H9 (cell line): ENCODE measurements at regions not wholly inside any gene's neighbourhood (a gene's known extent, or its start where the extent isn't known, plus 50 kb on each side); places are given as distances from the start of the nearest gene placed in this dataset.

ENCODE experiments used
- DNase-seq: peaks from one replicate; pipeline ENCODE4 v3.0.0-alpha.2; 2017
- H2AFZ ChIP-seq: one replicate; pipeline ENCODE4 v1.6.1; 2013; ENCODE audit warnings: mild to moderate bottlenecking, low read length, control low read depth, moderate library complexity
- H2AK5ac ChIP-seq: 2 replicates; pipeline ENCODE4 v1.6.1; 2013; ENCODE audit warnings: low read length, control low read depth, mixed read lengths; ENCODE audit not compliant: insufficient read length
- H2BK120ac ChIP-seq: one replicate; pipeline ENCODE4 v1.6.1; 2013; ENCODE audit warnings: low read depth, mild to moderate bottlenecking, low read length, control low read depth, inconsistent platforms; ENCODE audit not compliant: poor library complexity, severe bottlenecking
- H2BK12ac ChIP-seq: 2 replicates; pipeline ENCODE4 v1.6.1; 2013; ENCODE audit warnings: low read length, control low read depth, mixed read lengths, low read depth; ENCODE audit not compliant: insufficient read length
- H2BK15ac ChIP-seq: 2 replicates; pipeline ENCODE4 v1.6.1; 2013; ENCODE audit warnings: low read depth, low read length, control low read depth
- H2BK20ac ChIP-seq: one replicate; pipeline ENCODE4 v1.6.1; 2013; ENCODE audit warnings: low read depth, mild to moderate bottlenecking, low read length, control low read depth, inconsistent platforms; ENCODE audit not compliant: poor library complexity, severe bottlenecking
- H2BK5ac ChIP-seq: 2 replicates; pipeline ENCODE4 v1.6.1; 2013; ENCODE audit warnings: low read length, control low read depth, mixed read lengths; ENCODE audit not compliant: insufficient read length
- H3K14ac ChIP-seq: 2 replicates; pipeline ENCODE4 v1.6.1; 2013; ENCODE audit warnings: low read length, control low read depth; ENCODE audit not compliant: insufficient read depth
- H3K18ac ChIP-seq: 2 replicates; pipeline ENCODE4 v1.6.1; 2013; ENCODE audit warnings: low read depth, mild to moderate bottlenecking, mixed read lengths, low read length, control low read depth; ENCODE audit not compliant: insufficient read length
- H3K23ac ChIP-seq: 2 replicates; pipeline ENCODE4 v1.6.1; 2013; ENCODE audit warnings: low read length, control low read depth, mixed read lengths, low read depth; ENCODE audit not compliant: insufficient read length
- H3K23me2 ChIP-seq: 2 replicates; pipeline ENCODE4 v1.6.1; 2013; ENCODE audit warnings: low read depth, mild to moderate bottlenecking, mixed read lengths, low read length, control low read depth; ENCODE audit not compliant: insufficient read length, poor library complexity, severe bottlenecking
- H3K27ac ChIP-seq: 2 replicates; pipeline ENCODE4 v1.5.1; 2013; ENCODE audit warnings: low read length, control low read depth, mixed read lengths, low read depth; ENCODE audit not compliant: insufficient read length
- H3K27me3 ChIP-seq: 2 replicates; pipeline ENCODE4 v1.6.1; 2013; ENCODE audit warnings: low read length, control low read depth, inconsistent platforms; ENCODE audit not compliant: insufficient read depth
- H3K4ac ChIP-seq: 2 replicates; pipeline ENCODE4 v1.6.1; 2013; ENCODE audit warnings: low read depth, mild to moderate bottlenecking, control low read depth, inconsistent platforms, low read length, moderate library complexity
- H3K4me1 ChIP-seq: 2 replicates; pipeline ENCODE4 v1.6.1; 2013; ENCODE audit warnings: low read length, control low read depth, inconsistent platforms; ENCODE audit not compliant: insufficient read depth
- H3K4me2 ChIP-seq: 2 replicates; pipeline ENCODE4 v1.6.1; 2013; ENCODE audit warnings: low read length, control low read depth, mixed read lengths; ENCODE audit not compliant: insufficient read length, insufficient read depth
- H3K56ac ChIP-seq: 2 replicates; pipeline ENCODE4 v1.6.1; 2013; ENCODE audit warnings: low read depth, mild to moderate bottlenecking, mixed read lengths, low read length, control low read depth; ENCODE audit not compliant: insufficient read length
- H3K79me1 ChIP-seq: 2 replicates; pipeline ENCODE4 v1.6.1; 2013; ENCODE audit warnings: low read depth, mild to moderate bottlenecking, moderate library complexity, low read length, control low read depth, inconsistent platforms; ENCODE audit not compliant: insufficient read depth, poor library complexity, severe bottlenecking
- H3K79me2 ChIP-seq: 2 replicates; pipeline ENCODE4 v1.6.1; 2013; ENCODE audit warnings: low read length, control low read depth, inconsistent platforms; ENCODE audit not compliant: insufficient read depth
- H3K9ac ChIP-seq: 2 replicates; pipeline ENCODE4 v1.6.1; 2013; ENCODE audit warnings: low read length, control low read depth, mixed read lengths; ENCODE audit not compliant: insufficient read length; ENCODE audit errors: extremely low read depth
- H3K9me3 ChIP-seq: one replicate; pipeline ENCODE4 v1.6.1; 2013; ENCODE audit warnings: low read depth, low read length, inconsistent platforms; ENCODE audit not compliant: control insufficient read depth
- H3T11ph ChIP-seq: one replicate; pipeline ENCODE4 v1.6.1; 2013; ENCODE audit warnings: mild to moderate bottlenecking, low read length, control low read depth, inconsistent platforms
- H4K20me1 ChIP-seq: one replicate; pipeline ENCODE4 v1.6.1; 2013; ENCODE audit not compliant: control insufficient read depth, insufficient read length, insufficient read depth
- H4K5ac ChIP-seq: 2 replicates; pipeline ENCODE4 v1.6.1; 2013; ENCODE audit warnings: low read depth, mild to moderate bottlenecking, mixed read lengths, low read length, control low read depth; ENCODE audit not compliant: insufficient read length
- H4K8ac ChIP-seq: replicated peaks from 2 replicates; pipeline ENCODE4 v1.6.1; 2013; ENCODE audit warnings: low read length, control low read depth, mixed read lengths, low read depth; ENCODE audit not compliant: insufficient read length
- H4K91ac ChIP-seq: 2 replicates; pipeline ENCODE4 v1.6.1; 2013; ENCODE audit warnings: low read depth, mild to moderate bottlenecking, moderate library complexity, mixed read lengths, low read length, control low read depth; ENCODE audit not compliant: insufficient read length
- H3K27ac Mint-ChIP-seq, 3 experiments: 2 replicates in 2 of 3; 3 replicates in 1 of 3; pipeline ENCODE4 v1.8.0; 2020 to 2021; ENCODE audit warnings: mixed read lengths in 3 of 3, mild to moderate bottlenecking in 1 of 3, moderate library complexity in 1 of 3
- H3K27me3 Mint-ChIP-seq: 2 replicates; pipeline ENCODE4 v1.8.0; 2021; ENCODE audit warnings: low read depth, mild to moderate bottlenecking, moderate library complexity, mixed read lengths
- H3K36me3 Mint-ChIP-seq, 3 experiments: 2 replicates in 2 of 3; 3 replicates in 1 of 3; pipeline ENCODE4 v1.8.0; 2020 to 2021; ENCODE audit warnings: low read depth in 3 of 3, mixed read lengths in 3 of 3; ENCODE audit not compliant: insufficient read depth in 1 of 3
- H3K4me1 Mint-ChIP-seq, 2 experiments: 2 replicates each; pipeline ENCODE4 v1.8.0; 2020; ENCODE audit warnings: mixed read lengths in 2 of 2
- H3K4me3 Mint-ChIP-seq, 2 experiments: 2 replicates in 1 of 2; 3 replicates in 1 of 2; pipeline ENCODE4 v1.8.0; 2020 to 2021; ENCODE audit warnings: mild to moderate bottlenecking in 2 of 2, mixed read lengths in 2 of 2, moderate library complexity in 1 of 2
- H3K9me3 Mint-ChIP-seq, 2 experiments: 2 replicates in 1 of 2; 3 replicates in 1 of 2; pipeline ENCODE4 v1.8.0; 2020; ENCODE audit warnings: mild to moderate bottlenecking in 2 of 2, mixed read lengths in 2 of 2, moderate library complexity in 1 of 2
- CTCF ChIP-seq: fragments of 200-600 bp; sonication (generic); conservative IDR thresholded peaks from 3 replicates; pipeline ENCODE4 v1.8.0; 2021; ENCODE audit warnings: antibody characterized with exemption, mild to moderate bottlenecking
- WGBS: extraction: QIAGEN DNeasy Blood & Tissue Kit; methylation state at CpG from one replicate; pipeline ENCODE4 v1.1.7; 2013; ENCODE audit warnings: missing lambda C conversion rate, low lambda C conversion rate, mixed read lengths; ENCODE audit not compliant: insufficient read length; ENCODE audit errors: extremely low coverage; 5-methylcytosine and 5-hydroxymethylcytosine counted together

DNA sequence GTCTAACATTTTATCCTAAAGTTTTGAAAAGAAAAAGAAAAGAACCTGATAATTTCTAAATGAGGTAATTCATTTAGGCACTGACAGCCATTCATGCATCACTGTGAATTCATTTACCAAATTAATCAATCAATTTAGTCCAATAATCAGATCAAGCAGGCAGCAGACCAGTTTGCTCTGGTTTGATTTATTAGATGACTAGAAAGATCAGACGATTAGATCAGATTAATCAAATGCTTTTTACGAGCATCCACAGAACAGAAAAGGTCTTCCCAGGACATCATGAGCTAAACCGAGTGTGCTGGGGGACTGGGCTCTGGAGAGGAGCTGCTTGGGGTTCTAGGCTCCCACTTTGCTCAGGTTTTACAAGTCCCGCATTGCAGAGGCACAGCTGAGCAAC, 226.5 kb upstream of the MYO3A start:
- no peaks in the 10 kb centered on the region; the same call in 1 of the 2 replicates for H3K4me1 ChIP-seq
- H3K27ac Mint-ChIP-seq: no peak overlapping the region
- no peak overlapping the region for H4K5ac ChIP-seq
- no peak overlapping the region for H3K56ac ChIP-seq
- no peak overlapping the region for H3K14ac ChIP-seq
- H3K27me3 Mint-ChIP-seq: no peaks in the 10 kb centered on the region; the same call in 1 of the 2 replicates
- no peak overlapping the region for H2AK5ac ChIP-seq
- no peak overlapping the region for H3K18ac ChIP-seq
- no peak overlapping the region for H2BK12ac ChIP-seq
- no peaks in the 10 kb centered on the region for H3K23me2 ChIP-seq
- DNase-seq: no peak
- H3K4me3 Mint-ChIP-seq: no peak overlapping the region
- no peak overlapping the region for H3K23ac ChIP-seq
- no peak overlapping the region for H2BK20ac ChIP-seq
- H3K9me3 ChIP-seq: no peaks in the 10 kb centered on the region
- H3K9ac ChIP-seq: no peak overlapping the region
- no peak overlapping the region for H3T11ph ChIP-seq
- no peak overlapping the region for H3K4ac ChIP-seq
- H3K36me3 Mint-ChIP-seq: no peaks in the 10 kb centered on the region
- H3K27ac ChIP-seq: no peak overlapping the region
- no peak for TF ChIP-seq CTCF
- H2AFZ ChIP-seq: no peak overlapping the region
- H2BK15ac ChIP-seq: no peak overlapping the region
- whole genome bisulfite sequencing: no CpG with 5 or more reads among the region's 4 CpGs
- H3K9me3 Mint-ChIP-seq: peaks cover 0 to 3% of the 10 kb centered on the region in 2 experiments; a peak in 1 of 5 replicates
- H3K4me1 Mint-ChIP-seq: peaks cover 6 to 7% of the 10 kb centered on the region in 2 experiments
- H3K79me1 ChIP-seq: no peaks in the 10 kb centered on the region
- no peak overlapping the region for H4K8ac ChIP-seq
- H3K27me3 ChIP-seq: no peaks in the 10 kb centered on the region
- no peak overlapping the region for H4K91ac ChIP-seq
- H4K20me1 ChIP-seq: no peaks in the 10 kb centered on the region
- H2BK120ac ChIP-seq: no peak overlapping the region
- no peak overlapping the region for H3K4me2 ChIP-seq
- no peak overlapping the region for H2BK5ac ChIP-seq
- H3K79me2 ChIP-seq: no peaks in the 10 kb centered on the region
